Activated T-helper 9 cell treated with anti-CD3 and anti-CD28 coated beads, Interleukin-2, amount 50 U/mL, for 16 hours (primary cell): ENCODE measurements at regions not wholly inside any gene's neighbourhood (a gene's known extent, or its start where the extent isn't known, plus 50 kb on each side); places are given as distances from the start of the nearest gene placed in this dataset.

Source experiments
- DNase-seq: peaks from one replicate; pipeline ENCODE4 v3.0.0-alpha.2; 2020; ENCODE audit warnings: low read depth

- no peak for DNase-seq
Measured at GRCh38 chr5:82806513-82806912, 270.7 kb downstream of the TMEM167A start.

- no peak for DNase-seq
Measured at GRCh38 chr5:82804155-82804690, 273.0 kb downstream of the TMEM167A start.

- no peak for DNase-seq
Measured at GRCh38 chr5:82802954-82803353, 274.2 kb downstream of the TMEM167A start.

- DNase-seq = no peak
Measured at GRCh38 chr5:82800826-82801225, 276.4 kb downstream of the TMEM167A start.

- no peak for DNase-seq
Measured at GRCh38 chr5:82799361-82800077, 277.7 kb downstream of the TMEM167A start.

- DNase-seq = no peak
Measured at GRCh38 chr5:82798676-82799075, 278.5 kb downstream of the TMEM167A start.

DNA sequence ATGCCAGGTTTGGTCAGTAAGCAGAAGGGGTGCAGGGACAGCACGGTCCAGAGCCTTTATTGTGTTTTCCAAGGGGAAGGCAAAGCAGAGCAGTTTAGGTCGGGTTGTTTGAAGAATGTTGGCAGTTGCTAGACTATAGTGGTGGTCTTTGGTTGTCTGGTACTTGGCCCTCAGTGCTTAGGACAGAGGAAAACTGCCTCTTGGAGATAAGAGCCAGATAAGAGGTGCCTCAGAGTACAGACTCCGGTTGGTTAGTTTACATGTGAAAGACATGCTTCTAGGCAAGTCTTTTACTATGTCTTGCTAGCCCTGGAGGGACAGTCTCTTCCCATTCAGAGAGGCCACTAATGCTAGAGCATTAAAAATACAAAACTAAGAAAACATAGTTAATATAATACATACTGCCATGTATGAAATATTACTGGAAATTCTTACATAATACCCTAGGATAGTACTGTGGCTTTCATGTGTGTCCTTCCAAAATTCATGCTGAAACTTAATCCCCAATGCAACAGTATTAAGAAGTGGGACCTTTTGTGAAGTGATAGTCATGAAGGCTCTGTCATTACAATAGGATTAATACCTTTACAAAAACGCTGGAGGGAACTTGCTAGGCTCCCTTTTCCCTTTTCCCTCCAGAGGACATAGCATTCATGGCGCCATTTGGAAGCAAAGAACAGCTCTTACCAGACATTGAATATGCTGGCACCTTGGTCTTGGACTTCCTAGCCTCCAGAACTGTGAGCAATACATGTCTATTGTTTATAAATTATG lies 280.4 kb downstream of the TMEM167A start:
- DNase-seq = no peak

- no peak for DNase-seq
Measured at GRCh38 chr5:82794876-82795275, 282.3 kb downstream of the TMEM167A start.

DNA sequence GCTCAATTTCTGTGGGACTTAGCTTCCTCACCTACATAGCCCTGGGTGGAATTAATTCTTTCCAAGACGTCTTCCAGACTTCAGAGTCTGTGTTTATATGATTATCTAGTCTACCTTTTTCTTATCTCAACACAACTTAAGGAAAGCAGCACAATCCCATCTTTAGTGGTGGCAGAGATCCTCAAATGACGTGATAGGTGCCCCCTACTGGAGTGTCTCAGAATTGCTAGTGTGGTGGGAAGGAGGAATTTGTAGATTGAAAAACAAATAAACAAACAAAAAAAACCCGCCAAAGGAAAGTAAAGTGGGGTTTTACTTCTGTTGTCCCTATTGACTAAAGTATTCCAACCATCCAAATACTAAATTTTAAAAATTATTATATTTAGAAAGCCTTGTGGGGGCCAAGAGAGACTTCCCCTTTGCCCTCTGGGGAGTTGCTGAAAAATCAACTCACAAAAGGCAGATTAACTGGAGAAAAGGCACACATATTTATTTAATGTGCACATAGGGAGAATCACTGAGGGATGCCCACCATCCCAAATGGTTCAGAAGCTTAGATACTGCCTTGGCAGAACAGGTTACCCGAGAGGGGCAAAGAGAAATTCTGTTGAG lies 283.3 kb downstream of the TMEM167A start:
- DNase-seq = peak; percentile 13

DNA sequence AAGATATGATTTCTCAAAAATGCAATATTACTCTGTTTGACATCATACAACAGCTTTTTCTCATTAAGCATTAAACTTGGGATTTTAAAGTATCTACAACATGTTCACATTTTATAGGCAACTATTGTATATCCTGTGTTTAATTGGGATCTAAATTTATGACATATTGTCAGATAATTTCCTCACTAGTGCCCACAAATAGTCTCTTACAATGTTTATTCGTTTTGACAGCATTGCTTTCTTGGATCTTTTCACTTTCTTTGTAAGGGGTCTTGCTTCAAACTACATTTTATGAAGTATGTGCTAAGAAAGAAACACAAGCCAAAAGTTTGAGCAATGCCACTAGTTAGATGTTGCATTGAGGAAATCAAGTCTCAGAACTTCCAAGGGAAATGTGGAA lies 285.1 kb downstream of the TMEM167A start:
- no peak for DNase-seq

DNA sequence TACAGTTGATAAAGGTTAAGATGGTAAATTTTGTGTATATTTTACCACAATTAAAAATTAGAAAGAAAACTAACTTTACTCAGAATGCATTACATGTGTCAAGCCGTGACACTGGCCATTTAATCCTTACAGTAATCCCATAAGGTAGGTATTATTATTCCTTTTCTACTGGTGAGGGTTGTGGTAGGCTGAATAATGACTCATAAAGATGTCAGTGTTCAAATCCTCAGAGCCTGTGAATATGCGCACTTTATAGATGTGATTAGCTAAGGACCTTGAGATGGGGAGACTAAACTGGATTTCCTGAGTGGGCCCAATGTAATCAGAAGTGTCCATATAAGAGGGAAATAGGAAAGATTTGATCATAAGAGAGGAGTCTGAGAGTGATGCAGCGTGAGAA lies 288.1 kb downstream of the TMEM167A start:
- no peak for DNase-seq

DNA sequence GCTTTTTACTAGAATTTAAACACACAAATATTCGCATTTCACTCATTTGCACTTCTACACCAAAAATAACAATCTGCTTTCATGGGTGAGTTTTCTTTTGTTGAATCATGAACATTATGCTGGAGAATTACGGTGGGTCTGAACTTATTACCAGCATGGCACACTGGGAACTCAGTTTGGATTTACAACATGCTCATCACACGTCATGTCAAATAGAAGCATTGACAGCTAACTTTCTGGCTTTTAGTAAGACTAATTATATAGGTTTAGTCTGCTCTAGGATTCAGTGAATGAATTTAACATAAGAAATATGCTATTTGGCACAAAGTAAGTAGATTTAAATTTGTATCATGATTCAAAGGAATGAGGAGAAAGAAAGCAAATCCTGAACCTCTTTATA lies 290.4 kb downstream of the TMEM167A start:
- no peak for DNase-seq

GRCh38 chr5:82785882-82786509 lies 291.2 kb downstream of the TMEM167A start:
- no peak for DNase-seq

GRCh38 chr5:82785456-82785855 lies 291.7 kb downstream of the TMEM167A start:
- no peak for DNase-seq

GRCh38 chr5:82784521-82784920 lies 292.7 kb downstream of the TMEM167A start:
- no peak for DNase-seq

DNA sequence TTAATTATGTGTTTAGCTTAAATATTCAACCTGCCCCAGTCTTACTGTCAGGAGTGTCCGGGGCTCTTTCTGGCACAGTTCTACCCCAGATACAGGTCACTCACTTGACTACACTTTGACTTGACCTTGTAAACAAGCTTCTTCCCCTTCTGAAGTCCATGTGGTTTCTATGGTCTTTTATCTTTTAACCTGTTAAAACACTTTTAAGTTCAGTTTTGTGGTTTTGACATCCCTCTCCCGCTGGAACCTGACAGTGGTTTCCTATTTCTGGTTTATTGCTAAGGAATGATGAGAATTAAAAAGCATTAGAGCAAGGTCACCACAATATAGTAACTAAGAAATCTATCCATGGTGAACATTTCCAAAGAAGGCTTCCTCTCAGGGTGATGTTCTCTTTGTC lies 300.1 kb downstream of the TMEM167A start:
- no peak for DNase-seq

DNA sequence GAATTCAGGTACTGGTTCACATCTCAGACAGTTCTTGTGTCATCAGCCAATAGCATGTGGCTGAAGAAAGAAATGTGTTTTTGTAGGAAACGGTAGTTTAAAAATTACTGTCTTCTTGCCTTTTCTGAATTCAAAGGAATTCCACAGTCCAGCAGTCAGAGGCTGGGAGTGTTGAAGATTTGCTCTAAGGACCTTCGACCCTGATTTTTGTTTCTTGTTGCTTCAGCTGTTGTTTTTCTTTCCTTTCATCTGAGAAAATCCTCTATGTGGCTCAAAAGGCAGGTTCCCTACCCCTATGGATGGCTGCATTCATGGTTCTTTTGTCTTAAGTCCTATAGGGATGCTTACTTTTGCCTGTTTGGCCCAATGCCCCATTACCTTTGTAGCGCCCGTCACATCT lies 304.9 kb downstream of the TMEM167A start:
- DNase-seq = no peak

GRCh38 chr5:82766206-82766605 lies 311.0 kb downstream of the TMEM167A start:
- DNase-seq = no peak

DNA sequence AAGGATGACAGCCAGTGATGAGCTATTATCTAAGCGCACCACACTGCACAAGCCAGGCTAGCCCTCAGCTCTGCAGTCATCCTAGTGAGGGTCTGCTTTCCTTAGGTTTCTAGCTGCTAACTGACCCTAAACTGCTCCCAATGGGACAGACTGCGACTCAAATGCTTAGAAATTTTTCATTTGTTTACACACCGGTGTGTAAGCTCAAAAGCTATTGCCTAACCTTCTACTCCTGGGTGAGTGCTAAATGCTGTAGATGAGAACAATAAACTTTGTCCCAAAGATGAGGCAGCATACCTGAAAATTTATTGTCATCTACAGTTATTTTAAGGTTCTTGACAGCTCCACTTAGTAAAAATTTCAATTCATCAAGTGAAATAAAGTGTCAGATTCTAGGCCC lies 311.4 kb downstream of the TMEM167A start:
- no peak for DNase-seq

GRCh38 chr5:82760856-82761255 lies 316.3 kb downstream of the TMEM167A start:
- no peak for DNase-seq

DNA sequence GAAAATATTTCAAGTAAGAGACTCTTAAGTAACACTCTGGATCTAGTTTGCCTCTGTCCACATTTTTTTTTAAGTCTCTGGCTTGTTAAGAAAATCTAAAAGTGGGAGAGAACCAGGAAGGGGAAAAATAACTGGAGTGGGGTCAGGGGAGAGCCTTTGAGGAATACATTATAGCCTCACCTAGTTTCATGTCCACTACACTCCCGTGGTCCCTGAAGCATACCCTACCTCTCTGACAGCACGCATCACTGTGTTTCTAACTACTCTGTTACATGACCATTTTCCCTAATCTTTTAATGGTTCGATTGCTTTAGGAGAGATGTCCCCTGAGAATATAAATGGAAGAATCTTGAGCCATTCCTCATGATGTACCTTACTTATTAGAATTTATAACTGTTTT lies 318.3 kb downstream of the TMEM167A start:
- no peak for DNase-seq

GRCh38 chr5:82754759-82755158 lies 322.4 kb downstream of the TMEM167A start:
- no peak for DNase-seq
